A673 (cell line): ENCODE measurements at regions not wholly inside any gene's neighbourhood (a gene's known extent, or its start where the extent isn't known, plus 50 kb on each side); places are given as distances from the start of the nearest gene placed in this dataset.

ENCODE experiments used
- BruUV-seq: library from RNA; stranded (reverse); fragments of 400-500 nt; replicated peaks from 2 replicates; lab custom pipeline; 2021; lab: Mats Ljungman, UMichigan
- CTCF ChIA-PET: fragments of 300-600 bp; sonication (Branson Sonifier 250); formaldehyde crosslinking; loops from one replicate; lab custom pipeline; 2022; ENCODE audit warnings: antibody characterized with exemption; lab: Charles Lee
- POLR2A ChIA-PET: fragments of 300-600 bp; sonication (Branson Sonifier 250); formaldehyde crosslinking; loops from one replicate; lab custom pipeline; 2022; ENCODE audit warnings: antibody characterized with exemption; ENCODE audit not compliant: low non-redundant PET; lab: Charles Lee
- DNase-seq: peaks from one replicate; pipeline ENCODE4 v3.0.0-alpha.2; 2015; ENCODE audit warnings: low spot score
- H3K27ac ChIP-seq: fragments of 200-600 bp; sonication (generic); 2 replicates; pipeline ENCODE4 v1.5.1; 2016; ENCODE audit warnings: mixed run types, low read depth, mild to moderate bottlenecking, mixed read lengths, antibody characterized with exemption, low read length; ENCODE audit not compliant: poor library complexity, severe bottlenecking
- H3K27me3 ChIP-seq: fragments of 200-600 bp; sonication (generic); replicated peaks from 2 replicates; pipeline ENCODE4 v1.6.1; 2017; ENCODE audit warnings: mixed run types, low read depth, mild to moderate bottlenecking, mixed read lengths, antibody characterized with exemption, low read length; ENCODE audit not compliant: insufficient read depth, poor library complexity
- H3K36me3 ChIP-seq: fragments of 200-600 bp; sonication (generic); 2 replicates; pipeline ENCODE4 v1.6.1; 2016; ENCODE audit warnings: mixed run types, mild to moderate bottlenecking, mixed read lengths, antibody characterized with exemption, low read length; ENCODE audit not compliant: insufficient read depth, poor library complexity, severe bottlenecking
- H3K4me1 ChIP-seq: fragments of 200-600 bp; sonication (generic); 2 replicates; pipeline ENCODE4 v1.6.1; 2017; ENCODE audit warnings: mixed run types, mild to moderate bottlenecking, mixed read lengths, antibody characterized with exemption, low read length; ENCODE audit not compliant: insufficient read depth, poor library complexity, severe bottlenecking
- H3K4me3 ChIP-seq: fragments of 200-600 bp; sonication (generic); 2 replicates; pipeline ENCODE4 v1.5.1; 2016; ENCODE audit warnings: low read depth, mixed run types, mild to moderate bottlenecking, mixed read lengths, low read length; ENCODE audit not compliant: poor library complexity, severe bottlenecking
- H3K9me3 ChIP-seq: fragments of 200-600 bp; sonication (generic); 2 replicates; pipeline ENCODE4 v1.6.1; 2016; ENCODE audit warnings: mixed run types, low read depth, mild to moderate bottlenecking, mixed read lengths, antibody characterized with exemption, low read length; ENCODE audit not compliant: poor library complexity, severe bottlenecking
- EZH2 ChIP-seq: fragments of 200-600 bp; sonication (generic); IDR thresholded peaks from 2 replicates; pipeline ENCODE4 v1.6.1; 2017; ENCODE audit warnings: borderline replicate concordance, low read depth, mild to moderate bottlenecking, mixed read lengths, antibody characterized with exemption, low read length; ENCODE audit not compliant: poor library complexity, severe bottlenecking
- intact Hi-C: fragments of 100-400 bp; cut with micrococcal nuclease; formaldehyde crosslinking; loops from one replicate; pipeline ENCODE4 v1.10.0; 2022; ENCODE audit not compliant: unreplicated experiment
- TF ChIP-seq, protein P1 (sequence below): fragments of 300-800, 200-600 bp; sonication (generic); conservative IDR thresholded peaks from 2 replicates; pipeline ENCODE4 v1.5.1; 2017; ENCODE audit warnings: low read depth, mild to moderate bottlenecking, antibody characterized with exemption, low read length, moderate library complexity, mixed read lengths

DNA sequence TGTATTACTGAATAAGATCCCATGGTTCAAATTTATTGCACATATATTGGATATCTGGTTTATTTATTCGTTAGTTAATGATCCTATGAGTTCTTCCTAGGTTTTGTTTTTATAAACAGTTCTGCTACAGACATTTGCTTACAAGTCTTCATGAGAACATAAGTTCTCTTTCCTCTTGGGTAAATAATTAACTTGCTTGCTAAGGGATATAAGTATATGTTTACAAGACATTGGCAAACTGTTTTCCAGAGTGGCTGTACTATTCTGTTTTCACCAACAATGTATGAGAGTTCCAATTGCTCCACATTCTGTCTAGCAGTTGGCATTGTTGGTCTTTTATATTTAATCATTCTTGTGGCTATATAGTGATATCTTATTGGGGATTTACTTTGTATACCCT is 341.8 kb upstream of the GBE1 start:
- Histone ChIP-seq H3K4me1 (no peaks in the 10 kb centered on the region), H3K36me3 (no peaks in the 10 kb centered on the region), H3K27ac (no peak overlapping the region), H3K9me3 (no peaks in the 10 kb centered on the region), H3K27me3 (no peaks in the 10 kb centered on the region), H3K4me3 (no peak overlapping the region)
- BruUV-seq: no TSS peak
- intact Hi-C loops: no loop called here
- TF ChIP-seq EZH2: no peak
- TF ChIP-seq, protein P1, sequence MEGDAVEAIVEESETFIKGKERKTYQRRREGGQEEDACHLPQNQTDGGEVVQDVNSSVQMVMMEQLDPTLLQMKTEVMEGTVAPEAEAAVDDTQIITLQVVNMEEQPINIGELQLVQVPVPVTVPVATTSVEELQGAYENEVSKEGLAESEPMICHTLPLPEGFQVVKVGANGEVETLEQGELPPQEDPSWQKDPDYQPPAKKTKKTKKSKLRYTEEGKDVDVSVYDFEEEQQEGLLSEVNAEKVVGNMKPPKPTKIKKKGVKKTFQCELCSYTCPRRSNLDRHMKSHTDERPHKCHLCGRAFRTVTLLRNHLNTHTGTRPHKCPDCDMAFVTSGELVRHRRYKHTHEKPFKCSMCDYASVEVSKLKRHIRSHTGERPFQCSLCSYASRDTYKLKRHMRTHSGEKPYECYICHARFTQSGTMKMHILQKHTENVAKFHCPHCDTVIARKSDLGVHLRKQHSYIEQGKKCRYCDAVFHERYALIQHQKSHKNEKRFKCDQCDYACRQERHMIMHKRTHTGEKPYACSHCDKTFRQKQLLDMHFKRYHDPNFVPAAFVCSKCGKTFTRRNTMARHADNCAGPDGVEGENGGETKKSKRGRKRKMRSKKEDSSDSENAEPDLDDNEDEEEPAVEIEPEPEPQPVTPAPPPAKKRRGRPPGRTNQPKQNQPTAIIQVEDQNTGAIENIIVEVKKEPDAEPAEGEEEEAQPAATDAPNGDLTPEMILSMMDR: no peak
- ChIA-PET POLR2A (no interaction called here), CTCF (interaction anchor here (0.6 kb wide), 1 partner anchor 150 kb away, joined by 4 read pairs; no protein-coding TSS in a partner anchor)
- no peak for DNase-seq

DNA sequence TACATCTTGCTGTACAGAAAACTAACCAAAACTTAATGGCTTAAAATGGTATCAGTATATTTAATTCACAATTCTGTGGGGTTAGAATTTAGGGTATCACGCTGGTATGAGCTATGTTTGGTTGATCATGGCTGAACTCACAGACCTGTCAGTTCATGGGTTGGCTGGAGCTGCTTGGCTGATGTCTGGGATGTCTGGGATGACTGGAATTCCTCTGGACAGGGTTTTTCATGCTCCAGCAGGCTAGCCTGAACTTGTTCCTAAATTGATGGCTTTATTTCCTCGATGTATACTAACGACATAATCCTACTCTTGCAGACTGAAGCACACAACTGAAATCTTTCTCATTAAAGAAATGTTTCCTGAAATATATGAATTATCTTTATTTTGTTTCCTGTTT is 338.9 kb upstream of the GBE1 start:
- intact Hi-C loops: no loop called here
- Histone ChIP-seq H3K36me3 (no peaks in the 10 kb centered on the region), H3K4me1 (no peaks in the 10 kb centered on the region), H3K9me3 (no peaks in the 10 kb centered on the region), H3K4me3 (no peak overlapping the region), H3K27me3 (no peaks in the 10 kb centered on the region), H3K27ac (no peak overlapping the region)
- no TSS peak for BruUV-seq
- TF ChIP-seq, protein P1: no peak
- no peak for TF ChIP-seq EZH2
- DNase-seq: no peak
- CTCF ChIA-PET: no interaction called here
- POLR2A ChIA-PET: no interaction called here

DNA sequence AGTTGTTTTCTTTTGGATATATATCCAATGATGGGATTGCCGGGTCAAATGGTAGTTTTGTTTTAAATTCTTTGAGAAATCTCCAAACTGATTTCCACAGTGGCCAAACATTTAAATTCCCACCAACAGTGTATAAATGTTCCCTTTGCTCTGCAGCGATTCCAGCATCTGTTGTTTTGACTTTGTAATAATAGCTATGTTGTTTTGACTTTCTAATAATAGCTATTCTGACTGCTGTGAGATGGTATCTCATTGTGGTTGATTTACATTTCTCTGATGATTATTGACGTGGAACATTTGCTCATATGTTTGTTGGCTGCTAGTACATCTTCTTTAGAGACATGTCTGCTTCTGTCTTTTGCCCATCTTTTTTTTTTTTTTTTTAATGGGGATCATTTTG is 332.2 kb upstream of the GBE1 start:
- no peaks in the 10 kb centered on the region for H3K4me1 ChIP-seq
- intact Hi-C loops: no loop called here
- no TSS peak for BruUV-seq
- H3K27ac ChIP-seq: no peak overlapping the region
- no peak for DNase-seq
- no peaks in the 10 kb centered on the region for H3K36me3 ChIP-seq
- TF ChIP-seq EZH2: no peak
- TF ChIP-seq, protein P1: no peak
- no peaks in the 10 kb centered on the region for H3K27me3 ChIP-seq
- POLR2A ChIA-PET: no interaction called here
- H3K9me3 ChIP-seq: no peaks in the 10 kb centered on the region
- H3K4me3 ChIP-seq: no peak overlapping the region
- CTCF ChIA-PET: no interaction called here
